ENCODE measurements at regions not wholly inside any gene's neighbourhood (a gene's known extent, or its start where the extent isn't known, plus 50 kb on each side); places are given as distances from the start of the nearest gene placed in this dataset.
A peak's percentile ranks its signal among the peaks of the same experiment; 100 is the strongest.

DNA sequence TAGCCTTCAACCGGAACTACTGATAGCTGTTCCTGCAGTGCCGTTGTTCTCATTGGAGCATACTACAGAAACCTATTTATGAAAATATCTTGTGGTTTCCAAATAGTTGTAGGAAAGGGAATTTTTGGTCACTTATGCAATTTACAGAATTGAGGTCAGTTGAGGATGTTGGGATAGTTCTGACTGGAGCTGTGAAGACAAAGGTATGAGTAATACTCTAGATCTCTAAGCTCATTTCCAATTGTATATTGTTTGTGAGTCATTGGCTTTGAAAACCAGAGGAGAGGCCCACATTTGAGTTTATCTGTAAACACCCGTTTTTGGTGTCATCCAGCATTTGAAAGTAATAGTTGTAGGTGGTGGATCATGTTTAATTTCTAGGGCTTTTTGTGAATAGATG, 561.3 kb upstream of the WWC1 start:
- no peak for DNase-seq

DNA sequence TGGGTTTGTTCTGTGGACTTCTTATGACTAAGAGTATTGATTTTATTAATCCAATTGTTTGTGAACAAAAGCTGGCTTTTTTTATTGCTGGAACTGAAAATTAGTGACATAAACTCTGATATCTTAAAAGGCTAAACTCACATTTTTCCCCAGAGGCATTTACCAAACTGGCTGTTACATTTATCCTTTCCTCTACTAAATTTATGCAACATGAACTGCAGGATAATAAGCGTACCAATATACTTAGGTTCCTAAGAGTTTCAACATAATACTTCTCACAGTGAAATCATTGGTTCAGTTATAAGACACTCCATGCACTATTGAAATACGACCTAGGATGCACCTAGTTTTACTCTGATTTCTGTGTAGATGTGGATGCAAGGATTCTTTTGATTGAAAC, 560.8 kb upstream of the WWC1 start:
- DNase-seq, result no peak

DNA sequence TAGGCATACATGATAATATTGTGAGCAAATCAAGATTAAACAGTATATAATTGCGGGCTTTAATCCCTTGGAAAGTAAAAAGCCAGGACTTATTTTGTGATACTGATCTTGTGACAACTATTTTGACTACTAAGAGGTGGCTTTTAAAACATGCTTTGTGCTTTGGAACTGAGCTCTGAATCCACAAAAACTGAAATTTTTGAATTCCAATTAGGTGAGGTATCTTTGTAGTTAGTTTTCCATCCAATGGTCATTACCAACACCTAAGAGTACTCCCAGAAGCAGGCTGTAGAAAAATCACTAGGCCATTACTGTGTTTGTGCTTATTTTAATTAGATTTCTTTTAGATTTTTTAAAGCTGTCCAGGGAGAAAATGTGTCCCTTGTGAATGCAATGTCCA, 559.5 kb upstream of the WWC1 start:
- no peak for DNase-seq

DNA sequence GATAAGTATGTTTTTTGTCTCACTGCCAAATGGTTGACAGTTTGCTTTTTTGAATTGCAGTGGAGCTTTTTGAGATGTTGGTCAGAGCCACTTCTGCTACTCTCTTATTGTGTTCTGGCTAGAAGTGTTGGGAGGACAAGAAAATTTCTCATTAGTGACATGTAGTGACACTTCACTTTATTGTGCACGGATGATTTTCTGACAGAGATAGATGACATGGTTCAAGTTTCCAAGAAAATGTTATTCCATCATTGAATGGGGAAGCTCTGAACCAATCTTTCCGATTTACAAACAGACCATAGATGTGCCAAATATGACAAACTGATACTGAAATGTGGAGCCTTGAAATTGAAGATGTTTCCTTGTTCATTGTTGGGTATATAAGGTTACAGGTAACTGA, 558.9 kb upstream of the WWC1 start:
- DNase-seq, result no peak

DNA sequence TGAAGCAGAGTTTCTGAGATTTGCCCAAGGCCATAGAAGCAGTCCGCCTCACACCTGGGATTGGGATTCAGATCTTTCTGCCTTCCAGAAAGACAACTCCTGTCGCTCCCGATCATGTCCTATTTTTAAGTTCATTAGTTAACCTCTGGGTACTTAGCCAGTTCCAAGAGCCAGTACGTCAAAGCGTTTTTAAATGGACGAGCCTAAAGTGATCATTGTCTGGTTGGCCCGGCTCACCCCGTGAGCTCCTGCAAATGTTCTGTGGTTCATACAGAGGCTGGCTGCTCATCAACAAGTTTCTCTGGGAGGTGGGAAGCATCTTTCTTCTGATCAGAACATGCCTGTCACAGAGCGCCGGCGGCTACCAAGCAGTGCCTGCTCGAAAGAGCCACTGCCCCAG, 554.5 kb upstream of the WWC1 start:
- no peak for DNase-seq

DNA sequence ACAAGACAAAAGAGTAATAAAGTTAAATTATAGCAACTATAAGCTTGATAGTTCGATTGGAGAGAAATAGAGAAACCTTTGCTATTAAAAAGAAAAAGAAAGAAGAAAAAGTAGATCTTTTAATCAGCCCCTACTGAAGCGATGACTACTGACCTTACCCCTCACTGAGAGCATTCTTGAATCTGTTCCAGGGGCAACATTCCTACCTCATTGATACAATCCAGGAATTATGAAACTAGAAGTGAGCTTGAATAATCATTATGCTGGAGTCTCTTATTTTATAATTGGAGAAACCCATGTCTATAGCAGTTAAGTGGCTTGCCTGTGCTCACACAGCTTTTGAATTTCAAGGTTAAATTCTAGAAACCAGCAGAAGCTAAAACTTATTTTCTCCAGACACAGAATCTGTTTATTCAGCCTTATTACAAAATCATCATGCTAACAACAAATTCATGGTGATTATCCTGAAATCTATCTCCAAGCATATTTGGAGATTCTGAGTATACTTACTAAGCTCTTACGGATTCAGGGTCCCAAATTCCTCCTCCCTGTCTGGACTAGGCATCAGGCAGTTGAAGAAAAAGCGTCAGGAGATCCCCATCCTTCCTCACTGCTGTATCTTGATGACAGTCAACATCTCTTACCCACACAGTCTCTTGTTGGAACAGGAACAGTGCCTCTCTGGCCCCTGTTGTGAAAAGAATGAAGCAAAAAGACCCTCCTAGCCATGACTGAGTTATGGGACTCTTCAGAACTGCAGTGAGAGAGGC, 547.6 kb upstream of the WWC1 start:
- no peak for DNase-seq

DNA sequence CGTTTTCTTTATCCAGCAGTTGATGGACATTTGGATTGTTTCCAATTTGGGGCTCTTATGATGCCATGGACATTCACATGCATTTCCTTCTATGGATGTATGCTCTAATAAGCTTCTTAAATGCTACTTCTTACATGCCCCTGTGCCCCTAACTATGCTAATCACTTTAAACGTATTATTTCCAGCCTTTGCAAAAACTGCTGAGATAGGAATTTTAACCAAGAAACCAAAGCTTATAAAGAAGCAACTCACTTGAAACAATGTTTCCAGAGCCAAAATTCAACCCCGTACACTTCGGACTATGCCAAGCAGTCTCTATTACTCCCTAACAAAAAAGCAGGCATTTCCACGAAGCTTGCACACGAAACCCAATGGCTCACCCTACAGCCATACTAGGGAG, 545.6 kb upstream of the WWC1 start:
- no peak for DNase-seq

DNA sequence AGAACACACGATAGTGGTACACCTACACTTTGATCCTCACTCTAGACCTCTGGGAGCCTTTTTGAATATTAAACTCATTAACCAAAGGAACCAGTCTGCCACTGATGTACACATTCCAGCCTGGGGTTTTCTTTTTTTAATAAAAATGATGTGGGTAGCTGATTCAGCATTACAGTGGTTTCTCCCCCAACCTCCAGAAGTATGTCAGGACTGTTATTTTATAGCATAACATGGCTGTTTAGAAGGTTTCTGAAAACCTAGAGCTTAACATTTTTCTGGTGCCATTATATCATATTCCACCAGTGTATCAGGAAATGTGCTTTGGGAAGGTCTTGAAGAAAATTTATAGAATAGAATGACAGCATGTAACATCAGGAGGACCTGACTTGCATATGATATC, 540.9 kb upstream of the WWC1 start:
- DNase-seq, result no peak

DNA sequence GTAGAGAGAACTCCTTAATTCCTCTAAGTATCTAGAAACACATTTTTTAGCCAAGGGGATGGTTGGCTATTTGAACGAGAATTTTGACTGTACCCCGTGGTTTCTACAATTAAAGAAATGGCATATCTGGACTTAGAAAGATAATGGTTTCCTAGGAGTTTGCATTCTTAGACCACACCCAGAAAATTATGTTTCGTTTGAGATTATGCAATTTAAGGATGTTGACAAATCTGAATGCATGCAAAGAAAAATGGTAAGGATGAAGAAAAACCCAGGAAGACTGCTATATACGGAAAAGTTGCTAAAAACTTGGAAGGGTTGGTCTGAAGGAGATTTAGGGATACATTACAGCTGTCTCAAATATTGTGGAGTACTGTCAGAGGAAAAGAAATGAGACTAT, 538.5 kb upstream of the WWC1 start:
- DNase-seq, result no peak

DNA sequence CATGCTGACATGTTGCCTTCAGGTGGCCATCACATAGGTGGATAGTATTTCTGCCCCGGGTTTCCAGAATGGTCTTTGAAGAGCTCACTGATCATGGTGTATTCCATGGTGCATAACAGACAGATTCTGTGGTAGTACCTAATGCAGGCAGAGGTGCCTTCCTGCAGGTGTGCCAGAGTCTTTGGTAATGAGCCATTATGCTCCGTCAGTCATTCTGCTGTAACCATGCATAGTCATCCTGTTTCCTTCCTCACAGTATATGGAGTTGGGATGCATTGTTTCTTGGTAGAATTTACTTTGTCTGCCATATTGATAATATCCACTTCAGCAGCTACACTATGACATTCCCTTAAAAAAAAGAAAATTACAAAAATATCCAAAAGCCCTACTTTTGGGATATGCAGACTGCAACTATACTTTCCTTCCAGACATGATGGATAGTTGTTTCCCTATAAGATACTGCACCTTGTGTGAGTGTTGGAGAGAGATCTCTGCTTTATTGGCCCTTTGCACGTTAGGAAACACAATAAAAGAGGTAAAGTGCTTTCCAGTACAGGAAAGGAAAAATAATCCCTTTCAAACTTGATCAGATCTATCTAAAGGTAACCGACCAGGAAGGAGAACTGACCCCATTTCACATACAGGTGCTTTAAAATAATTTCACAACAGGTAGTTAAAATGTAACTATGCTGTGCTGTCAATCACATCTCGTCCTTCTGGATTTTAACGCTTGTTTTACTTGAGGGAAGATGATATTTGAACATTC, 537.5 kb upstream of the WWC1 start:
- no peak for DNase-seq

DNA sequence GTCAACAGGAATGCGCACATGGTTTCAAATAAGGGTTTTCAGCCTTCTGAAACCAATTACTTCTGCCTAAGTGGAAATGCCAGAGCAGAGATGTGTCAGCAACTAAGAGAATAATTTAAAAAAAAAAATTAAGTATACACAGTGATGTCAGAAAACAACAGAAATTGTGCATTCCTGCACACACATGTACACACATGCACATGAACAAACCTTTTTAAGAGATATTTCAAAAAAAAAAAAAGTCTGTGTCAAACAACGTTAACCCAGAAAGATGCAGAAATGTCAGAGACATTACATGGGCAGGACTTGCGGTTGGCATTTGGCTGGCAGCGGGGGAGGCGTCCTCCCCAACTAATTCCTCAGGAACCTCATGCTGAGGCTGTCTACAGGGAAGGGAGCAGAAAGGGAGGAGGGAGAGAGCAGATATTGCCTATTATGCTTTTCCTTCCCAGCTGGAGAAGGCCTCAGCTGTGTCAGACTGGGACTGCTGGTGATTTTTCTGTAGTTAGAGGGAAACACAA, 536.9 kb upstream of the WWC1 start:
- DNase-seq, result no peak

DNA sequence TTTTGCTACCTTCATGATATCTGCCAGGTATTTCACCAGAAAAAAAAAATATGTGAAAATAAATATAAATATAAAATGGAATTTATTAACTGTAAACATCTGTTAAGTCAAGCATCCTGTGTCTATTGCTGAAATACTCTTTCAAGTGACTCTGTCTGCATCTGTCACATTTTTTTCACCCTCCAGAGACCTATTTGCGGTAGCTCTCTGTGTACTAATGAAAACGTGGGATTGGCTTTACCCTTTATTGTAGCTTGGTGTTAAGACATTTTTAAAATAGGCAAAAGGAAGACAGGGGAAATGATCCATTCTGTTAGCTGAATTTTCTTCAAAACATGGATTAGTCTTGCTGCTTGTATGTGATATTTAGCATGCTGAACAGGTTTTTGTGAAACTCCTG, 536.0 kb upstream of the WWC1 start:
- DNase-seq, result no peak

DNA sequence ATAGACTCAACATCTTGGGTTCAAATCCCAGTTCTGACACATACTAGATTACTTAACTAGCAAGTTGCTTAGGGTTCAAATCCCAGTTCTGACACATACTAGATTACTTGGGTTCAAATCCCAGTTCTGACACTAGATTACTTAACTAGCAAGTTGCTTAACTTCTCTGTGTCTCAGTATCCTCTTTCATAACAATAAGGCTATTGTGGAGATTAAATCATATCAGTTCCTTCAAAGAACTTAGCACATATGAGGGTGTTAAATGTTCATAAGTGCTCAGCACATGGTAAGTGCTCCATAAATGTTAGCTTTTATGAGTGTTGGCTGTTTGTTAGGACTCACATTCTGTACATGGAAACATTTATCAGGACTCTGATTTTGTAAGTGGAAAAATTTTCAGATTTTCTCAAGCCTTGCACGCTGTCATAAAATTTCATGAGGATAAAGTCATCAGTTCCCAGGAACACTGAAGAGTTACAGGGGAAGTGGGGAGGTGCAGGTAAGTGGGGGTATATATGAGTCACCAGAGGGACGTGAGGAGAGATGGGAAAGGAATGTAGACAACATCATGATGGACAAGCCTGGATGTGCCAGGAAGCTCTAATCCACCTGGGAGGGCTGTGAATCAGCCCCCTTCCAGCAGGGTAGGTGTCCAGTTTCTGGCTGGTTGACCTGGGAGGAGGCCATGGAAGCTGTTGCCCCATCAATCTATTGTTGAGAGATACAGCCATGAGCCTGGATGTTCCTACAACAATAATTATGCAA, 532.2 kb upstream of the WWC1 start:
- DNase-seq, result peak; percentile 52

DNA sequence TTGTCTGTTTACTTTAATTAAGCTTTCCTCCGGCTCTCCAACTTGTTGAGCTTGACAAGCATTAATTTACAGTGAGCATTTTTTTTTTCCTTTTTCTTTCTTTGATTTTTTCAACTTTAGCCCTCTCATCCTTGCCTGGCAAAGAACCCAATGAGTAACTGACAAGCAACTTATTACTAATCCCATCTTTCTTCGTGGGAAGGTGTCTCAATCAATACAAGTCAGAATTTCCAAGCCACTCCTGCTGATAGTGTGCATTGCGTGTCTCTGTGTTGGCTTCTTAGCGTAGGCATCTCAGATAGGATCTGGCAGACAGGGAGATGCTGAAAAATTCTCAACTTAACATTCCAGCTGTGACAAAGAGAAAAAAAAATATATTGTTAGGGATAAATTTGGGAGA, 527.7 kb upstream of the WWC1 start:
- DNase-seq, result no peak

DNA sequence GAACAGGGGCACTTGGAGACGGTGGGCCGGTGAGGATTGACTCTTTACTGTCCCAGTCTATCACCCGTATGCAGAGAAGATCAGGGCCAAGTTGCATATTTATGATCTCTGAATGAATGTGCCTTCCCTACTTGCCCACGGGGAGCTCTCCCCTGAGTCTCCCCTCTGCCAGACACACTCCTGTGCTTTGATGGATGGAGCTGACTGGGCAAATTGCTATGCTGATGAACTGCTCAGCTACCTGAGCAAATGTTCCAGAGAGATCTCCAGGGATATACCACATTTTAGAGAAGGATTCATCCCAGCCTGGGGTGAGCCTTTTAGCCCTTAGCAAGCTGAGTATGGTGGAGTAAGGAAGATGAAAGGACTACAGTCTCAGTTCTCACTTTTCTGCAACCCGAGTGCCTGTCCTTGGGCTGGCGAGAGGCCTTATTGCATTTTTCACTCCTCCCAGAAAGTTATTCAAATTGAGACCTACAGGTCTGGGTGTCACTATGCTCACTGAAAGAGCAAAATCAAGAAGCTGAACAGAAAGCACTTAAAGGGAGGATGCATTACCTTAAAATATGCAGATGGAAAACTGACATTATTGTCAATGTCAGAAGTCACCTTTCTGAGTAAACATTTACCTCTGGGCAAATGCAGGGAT, 526.7 kb upstream of the WWC1 start:
- DNase-seq, result no peak

DNA sequence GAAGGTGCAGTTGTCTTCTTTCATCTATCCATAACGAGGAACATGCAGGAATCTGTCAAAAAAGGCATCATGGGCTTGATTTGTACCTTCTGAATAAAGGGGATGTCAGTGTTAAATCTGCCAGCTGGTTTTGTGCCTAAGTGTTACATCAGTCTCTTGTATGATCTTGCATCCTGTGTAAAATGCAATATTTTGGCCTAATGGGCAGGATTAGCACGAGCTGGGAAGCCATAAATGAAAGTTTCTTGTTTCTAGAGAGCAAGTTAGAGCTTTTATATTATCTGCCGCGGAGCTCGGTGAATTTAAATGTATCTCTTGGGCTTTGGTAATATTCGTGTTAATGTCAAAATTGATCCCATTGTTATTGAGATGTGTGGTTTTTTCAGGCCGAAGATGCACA, 526.1 kb upstream of the WWC1 start:
- DNase-seq, result no peak

DNA sequence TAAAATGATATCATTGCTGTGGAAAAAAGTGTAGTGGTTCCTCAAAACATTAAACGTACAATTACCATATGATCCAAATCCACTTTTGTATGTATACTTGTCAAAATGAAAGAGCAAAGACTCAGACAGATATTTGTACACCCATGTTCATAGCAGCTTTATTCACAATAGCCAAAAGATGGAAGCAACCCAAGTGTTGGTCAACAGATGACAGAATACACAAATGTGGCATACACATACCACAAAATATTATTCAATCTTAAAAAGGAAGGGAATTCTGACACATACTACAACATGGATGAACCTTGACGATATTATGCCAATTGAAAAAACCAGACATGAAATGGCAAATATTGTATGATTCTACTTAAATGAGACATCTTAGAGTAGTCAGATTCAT, 524.5 kb upstream of the WWC1 start:
- DNase-seq, result no peak

DNA sequence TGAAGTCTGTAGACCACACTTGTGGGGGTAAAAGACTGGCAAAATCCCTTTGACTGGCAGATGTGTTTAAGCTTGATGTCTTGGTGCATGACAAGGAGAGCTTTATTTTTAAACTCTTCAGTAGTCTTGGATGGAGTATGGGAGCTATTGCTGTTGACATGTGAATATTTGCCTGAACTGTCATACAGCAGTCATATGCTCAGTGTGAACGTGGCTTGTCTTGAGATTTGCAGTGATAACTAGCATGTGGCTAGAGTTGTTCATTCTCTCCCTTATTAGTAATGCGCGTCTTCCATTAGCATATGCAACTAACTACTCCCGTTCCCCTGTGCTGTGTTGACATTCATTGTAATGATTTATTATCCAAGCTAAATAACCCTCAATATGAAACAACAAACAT, 523.6 kb upstream of the WWC1 start:
- DNase-seq, result no peak

DNA sequence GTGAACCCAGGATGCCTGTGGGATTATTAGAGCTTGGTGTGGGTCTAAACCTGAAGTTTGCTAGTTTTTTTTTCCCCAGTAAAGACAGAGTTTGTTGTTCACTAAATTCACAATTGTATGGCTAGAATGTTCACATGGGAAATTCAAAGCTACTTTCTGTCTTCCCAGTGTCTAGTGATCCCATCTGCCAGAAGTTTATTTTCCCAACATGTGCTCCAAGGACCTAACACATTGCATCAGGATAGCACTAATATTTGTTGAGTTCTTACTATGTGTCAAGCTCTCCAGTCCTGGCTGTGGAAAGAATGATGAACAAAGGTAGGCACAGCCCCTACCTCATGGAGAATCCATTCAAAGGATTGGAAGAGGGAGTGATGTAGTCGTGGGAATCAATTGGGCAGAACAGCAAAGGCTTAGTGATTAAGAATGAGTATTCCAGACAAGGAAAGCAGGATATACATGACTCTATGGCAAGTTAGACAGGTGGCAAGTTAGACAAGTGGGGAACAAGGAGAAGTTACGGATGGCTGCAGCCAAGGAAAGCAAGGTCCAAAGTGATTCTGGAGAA, 521.5 kb upstream of the WWC1 start:
- no peak for DNase-seq

DNA sequence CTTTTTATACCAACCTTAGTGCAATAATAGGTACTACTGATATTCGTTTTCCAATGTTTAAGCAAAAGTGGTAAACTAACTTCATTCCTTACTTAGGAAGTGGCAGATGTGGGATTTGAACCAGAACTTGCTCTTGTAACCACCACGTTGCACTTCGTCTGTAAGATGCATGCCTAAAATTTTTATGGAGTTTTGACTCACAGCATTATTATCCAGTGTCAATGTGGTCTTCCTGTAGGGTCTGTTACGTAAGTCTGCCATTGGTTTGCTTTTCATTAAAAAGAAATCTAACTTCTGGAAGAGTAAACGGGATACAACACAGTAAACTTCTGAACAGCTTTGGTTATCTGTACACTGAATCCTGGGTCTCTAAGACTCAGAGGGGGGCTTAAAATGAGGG, 521.0 kb upstream of the WWC1 start:
- no peak for DNase-seq

DNA sequence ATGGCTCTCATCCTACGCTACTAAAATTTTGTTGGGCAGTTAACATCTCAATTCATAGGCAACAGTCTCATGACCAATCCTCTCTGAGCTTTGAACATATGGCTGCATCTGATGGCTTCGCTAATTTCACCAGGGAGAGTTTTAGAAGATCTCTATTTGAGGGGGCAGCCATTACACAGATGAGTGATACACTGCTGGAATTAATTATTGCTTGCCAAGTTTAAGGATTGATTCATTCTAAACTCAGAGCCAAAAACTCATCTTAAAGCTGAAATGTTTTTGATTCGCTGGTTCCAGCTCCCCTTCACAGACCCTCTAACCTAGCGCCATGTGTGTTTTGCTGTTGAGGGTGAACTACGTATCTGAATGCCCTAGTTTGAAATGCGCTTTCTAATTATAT, 519.9 kb upstream of the WWC1 start:
- DNase-seq, result no peak

DNA sequence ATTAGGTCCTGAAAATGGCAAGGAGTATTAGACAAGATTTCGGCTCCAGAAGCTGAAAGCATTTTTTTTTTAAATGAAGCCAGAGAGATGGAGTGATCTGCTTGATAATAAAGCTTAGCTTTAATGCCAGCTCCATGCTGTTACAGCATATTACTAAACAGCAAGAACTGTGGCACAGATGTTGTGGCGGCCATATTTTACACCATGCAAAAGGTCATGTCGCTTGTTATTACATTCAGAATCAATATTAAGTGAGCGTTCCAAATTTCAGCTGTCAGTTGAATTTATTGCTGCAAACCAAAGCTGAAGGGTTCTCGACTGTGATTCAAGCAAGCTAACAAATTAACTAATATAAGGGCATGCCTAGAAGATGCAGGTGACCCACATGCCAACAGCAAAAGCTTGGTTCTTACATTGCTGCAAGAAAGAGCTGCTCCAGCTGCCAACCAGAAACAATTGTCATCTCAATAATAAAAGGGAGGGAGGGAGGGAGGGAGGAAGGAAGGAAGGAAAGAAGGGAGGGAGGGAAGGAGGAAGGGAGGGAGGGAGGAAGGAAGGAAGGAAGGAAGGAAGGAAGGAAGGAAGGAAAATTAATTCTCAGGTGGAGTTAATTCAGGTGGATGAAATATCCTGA, 517.7 kb upstream of the WWC1 start:
- DNase-seq, result no peak

All from inflammatory macrophage treated with lipopolysaccharide for 4 hours (primary cell).